Smooth muscle cell (in vitro differentiated cells): ENCODE measurements at regions not wholly inside any gene's neighbourhood (a gene's known extent, or its start where the extent isn't known, plus 50 kb on each side); places are given as distances from the start of the nearest gene placed in this dataset.

Experiments used
- DNase-seq: peaks from one replicate; lab custom pipeline; 2025; ENCODE audit not compliant: unreplicated experiment; lab: John Stamatoyannopoulos, UW
- H2AFZ ChIP-seq: fragments of 200-600 bp; sonication (generic); 2 replicates; pipeline ENCODE4 v1.6.0; 2016; ENCODE audit warnings: antibody characterized with exemption, low read depth, mild to moderate bottlenecking
- H3F3A ChIP-seq: fragments of 200-600 bp; sonication (generic); 2 replicates; pipeline ENCODE4 v1.6.0; 2017; ENCODE audit warnings: antibody characterized with exemption, low read depth
- H3K27ac ChIP-seq: fragments of 200-600 bp; sonication (generic); 2 replicates; pipeline ENCODE4 v1.5.1; 2016; ENCODE audit warnings: low read depth, mild to moderate bottlenecking
- H3K27me3 ChIP-seq: fragments of 200-600 bp; sonication (generic); 2 replicates; pipeline ENCODE4 v1.6.1; 2016; ENCODE audit warnings: low read depth, mild to moderate bottlenecking
- H3K36me3 ChIP-seq: fragments of 200-600 bp; sonication (generic); 2 replicates; pipeline ENCODE4 v1.5.1; 2016; ENCODE audit warnings: low read depth
- H3K4me1 ChIP-seq: fragments of 200-600 bp; sonication (generic); 2 replicates; pipeline ENCODE4 v1.5.1; 2016; ENCODE audit warnings: low read depth
- H3K4me2 ChIP-seq: fragments of 200-600 bp; sonication (generic); 2 replicates; pipeline ENCODE4 v1.6.0; 2016; ENCODE audit warnings: mild to moderate bottlenecking
- H3K4me3 ChIP-seq: fragments of 200-600 bp; sonication (generic); 2 replicates; pipeline ENCODE4 v1.5.1; 2016; ENCODE audit warnings: mild to moderate bottlenecking
- H3K79me2 ChIP-seq: fragments of 200-600 bp; sonication (generic); 2 replicates; pipeline ENCODE4 v1.6.0; 2016; ENCODE audit warnings: low read depth, mild to moderate bottlenecking
- H3K9ac ChIP-seq: fragments of 200-600 bp; sonication (generic); 2 replicates; pipeline ENCODE4 v1.6.0; 2016; ENCODE audit warnings: low read depth
- H3K9me3 ChIP-seq: fragments of 200-600 bp; sonication (generic); replicated peaks from 2 replicates; pipeline ENCODE4 v1.5.1; 2016; ENCODE audit warnings: low read depth
- H4K20me1 ChIP-seq: fragments of 200-600 bp; sonication (generic); 2 replicates; pipeline ENCODE4 v1.6.0; 2016; ENCODE audit warnings: low read depth
- CTCF ChIP-seq: fragments of 200-600 bp; sonication (generic); IDR thresholded peaks from 2 replicates; pipeline ENCODE4 v1.5.1; 2017; ENCODE audit warnings: borderline replicate concordance, mild to moderate bottlenecking, antibody characterized with exemption; ENCODE audit not compliant: insufficient read depth, poor library complexity, severe bottlenecking
- WGBS: methylation state at CpG from one replicate; pipeline ENCODE4 v1.1.7; 2016; ENCODE audit warnings: low lambda C conversion rate; 5-methylcytosine and 5-hydroxymethylcytosine counted together

- Histone ChIP-seq H3K9ac (no peak overlapping the region), H3K27me3 (no peaks in the 10 kb centered on the region), H3K4me3 (no peak overlapping the region), H4K20me1 (no peaks in the 10 kb centered on the region), H3K9me3 (no peaks in the 10 kb centered on the region), H3K36me3 (no peaks in the 10 kb centered on the region), H3F3A (no peaks in the 10 kb centered on the region), H3K4me1 (no peaks in the 10 kb centered on the region), H2AFZ (no peak overlapping the region), H3K4me2 (peak overlapping the region; percentile 22), H3K27ac (peak overlapping the region; percentile 69), H3K79me2 (no peaks in the 10 kb centered on the region)
- 3% methylated on average over 1 of the region's 1 CpG for WGBS
- no peak for TF ChIP-seq CTCF
- no peak for DNase-seq
Observed at GRCh38 chr3:111362381-111363009, 179.5 kb upstream of the CD96 start.

GRCh38 chr3:111366515-111366914 is 175.5 kb upstream of the CD96 start:
- Histone ChIP-seq H3K4me1 (no peaks in the 10 kb centered on the region), H3K9me3 (no peaks in the 10 kb centered on the region), H2AFZ (no peak overlapping the region), H3K9ac (no peak overlapping the region), H4K20me1 (no peaks in the 10 kb centered on the region), H3K27me3 (no peaks in the 10 kb centered on the region), H3K27ac (no peak overlapping the region), H3F3A (no peaks in the 10 kb centered on the region), H3K4me2 (peak overlapping the region; percentile 5), H3K79me2 (no peaks in the 10 kb centered on the region), H3K4me3 (no peak overlapping the region), H3K36me3 (no peaks in the 10 kb centered on the region)
- TF ChIP-seq CTCF, result no peak
- no peak for DNase-seq
- WGBS, result 73% methylated on average over 4 of the region's 4 CpGs

- WGBS, result 94% methylated on average over 1 of the region's 1 CpG
- H3K36me3 ChIP-seq, result no peaks in the 10 kb centered on the region
- DNase-seq, result no peak
- no peak overlapping the region for H2AFZ ChIP-seq
- no peak overlapping the region for H3K9ac ChIP-seq
- no peak for TF ChIP-seq CTCF
- no peaks in the 10 kb centered on the region for H4K20me1 ChIP-seq
- H3K27ac ChIP-seq, result no peak overlapping the region
- H3K4me3 ChIP-seq, result no peak overlapping the region
- H3F3A ChIP-seq, result no peaks in the 10 kb centered on the region
- H3K4me2 ChIP-seq, result no peak overlapping the region
- H3K9me3 ChIP-seq, result peaks cover 4% of the 10 kb centered on the region
- H3K27me3 ChIP-seq, result no peaks in the 10 kb centered on the region
- no peaks in the 10 kb centered on the region for H3K4me1 ChIP-seq
- no peaks in the 10 kb centered on the region for H3K79me2 ChIP-seq
Observed at GRCh38 chr3:111368056-111368455, 173.9 kb upstream of the CD96 start.

GRCh38 chr3:111369958-111370357 is 172.0 kb upstream of the CD96 start:
- no peak overlapping the region for H3K27ac ChIP-seq
- H3K27me3 ChIP-seq, result no peaks in the 10 kb centered on the region
- no peak overlapping the region for H3K9ac ChIP-seq
- H3K4me3 ChIP-seq, result no peak overlapping the region
- TF ChIP-seq CTCF, result no peak
- no peaks in the 10 kb centered on the region for H4K20me1 ChIP-seq
- H3K36me3 ChIP-seq, result no peaks in the 10 kb centered on the region
- no peaks in the 10 kb centered on the region for H3K4me1 ChIP-seq
- no peak overlapping the region for H3K4me2 ChIP-seq
- DNase-seq, result no peak
- H2AFZ ChIP-seq, result no peak overlapping the region
- H3K79me2 ChIP-seq, result no peaks in the 10 kb centered on the region
- peaks cover 8% of the 10 kb centered on the region for H3K9me3 ChIP-seq
- H3F3A ChIP-seq, result no peaks in the 10 kb centered on the region
